AG10803 (cell line): ENCODE measurements at regions not wholly inside any gene's neighbourhood (a gene's known extent, or its start where the extent isn't known, plus 50 kb on each side); places are given as distances from the start of the nearest gene placed in this dataset.
"Not testable (repeated sequence)": the region's sequence is repeated elsewhere in the genome, so short reads cannot be mapped to it uniquely, and the experiment has no call there.

Source experiments
- DNase-seq: peaks from one replicate; pipeline ENCODE4 v3.0.0; 2010; ENCODE audit warnings: low read depth
- H3K4me3 ChIP-seq: 2 replicates; pipeline ENCODE4 v1.5.1; 2011; ENCODE audit warnings: mild to moderate bottlenecking, low read length, control low read depth
- CTCF ChIP-seq: conservative IDR thresholded peaks from 2 replicates; pipeline ENCODE4 v1.5.1; 2011; ENCODE audit warnings: mild to moderate bottlenecking, low read length, control low read depth, inconsistent platforms

DNA sequence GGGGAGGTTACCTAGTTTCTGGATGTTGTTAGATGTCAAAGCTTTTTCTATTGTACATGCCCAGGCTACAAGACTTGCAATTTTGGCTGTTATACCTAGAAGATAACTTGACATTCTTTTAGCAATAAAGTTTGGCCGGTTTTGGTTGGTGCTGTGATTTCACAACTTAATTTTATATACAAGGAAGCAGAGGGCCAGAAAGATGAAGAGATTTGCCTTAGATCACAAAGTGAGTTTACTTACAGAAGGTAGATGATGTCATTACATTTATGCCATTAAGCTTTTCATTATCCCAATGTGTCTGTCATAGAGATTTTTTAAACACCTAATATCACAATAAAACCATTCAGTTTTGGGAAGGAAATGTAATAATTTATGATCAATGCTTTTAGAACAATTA is 698.7 kb upstream of the ANO3 start:
- no peak for TF ChIP-seq CTCF
- H3K4me3 ChIP-seq, result no peak overlapping the region
- DNase-seq, result no peak

DNA sequence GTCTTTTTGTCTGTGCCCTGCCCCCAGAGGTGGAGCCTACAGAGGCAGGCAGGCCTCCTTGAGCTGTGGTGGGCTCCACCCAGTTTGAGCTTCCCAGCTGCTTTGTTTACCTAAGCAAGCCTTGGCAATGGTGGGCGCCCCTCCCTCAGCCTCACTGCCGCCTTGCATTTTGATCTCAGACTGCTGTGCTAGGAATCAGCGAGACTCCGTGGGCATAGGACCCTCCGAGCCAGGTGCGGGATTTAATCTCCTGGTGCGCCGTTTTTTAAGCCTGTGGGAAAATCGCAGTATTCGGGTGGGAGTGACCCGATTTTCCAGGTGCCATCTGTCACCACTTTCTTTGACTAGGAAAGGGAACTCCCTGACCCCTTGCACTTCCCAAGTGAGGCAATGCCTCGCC is 682.7 kb upstream of the ANO3 start:
- DNase-seq, H3K4me3 ChIP-seq: not testable (repeated sequence)

GRCh38 chr11:25650319-25650718 is 681.6 kb upstream of the ANO3 start:
- H3K4me3 ChIP-seq, result no peak overlapping the region
- no peak for DNase-seq
- no peak for TF ChIP-seq CTCF

GRCh38 chr11:25655636-25656035 is 676.3 kb upstream of the ANO3 start:
- TF ChIP-seq CTCF, result no peak
- no peak for DNase-seq
- H3K4me3 ChIP-seq, result no peak overlapping the region

- no peak overlapping the region for H3K4me3 ChIP-seq
- no peak for DNase-seq
- TF ChIP-seq CTCF, result no peak
Observed at GRCh38 chr11:25658916-25659315, 673.0 kb upstream of the ANO3 start.

DNA sequence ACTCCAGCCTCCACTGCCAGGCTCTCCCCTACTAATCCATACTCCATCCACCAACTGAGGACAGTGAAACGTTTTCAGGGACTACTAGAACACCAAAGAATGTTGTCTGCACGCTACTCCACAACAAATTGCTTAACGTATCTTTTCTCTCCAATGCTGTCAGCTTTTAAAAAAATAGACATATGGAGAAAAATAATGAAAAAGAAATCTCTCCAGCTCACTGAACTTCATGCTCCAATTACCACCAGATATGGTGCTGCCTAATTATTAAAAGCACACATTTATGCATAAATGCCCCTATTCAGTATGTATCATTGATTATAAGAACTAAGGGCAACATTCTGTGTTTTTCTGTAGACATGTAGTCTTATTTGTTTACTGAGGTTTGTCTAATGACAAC is 672.2 kb upstream of the ANO3 start:
- H3K4me3 ChIP-seq, result no peak overlapping the region
- no peak for DNase-seq
- no peak for TF ChIP-seq CTCF

GRCh38 chr11:25667871-25668270 is 664.1 kb upstream of the ANO3 start:
- H3K4me3 ChIP-seq, result no peak overlapping the region
- no peak for TF ChIP-seq CTCF
- no peak for DNase-seq

DNA sequence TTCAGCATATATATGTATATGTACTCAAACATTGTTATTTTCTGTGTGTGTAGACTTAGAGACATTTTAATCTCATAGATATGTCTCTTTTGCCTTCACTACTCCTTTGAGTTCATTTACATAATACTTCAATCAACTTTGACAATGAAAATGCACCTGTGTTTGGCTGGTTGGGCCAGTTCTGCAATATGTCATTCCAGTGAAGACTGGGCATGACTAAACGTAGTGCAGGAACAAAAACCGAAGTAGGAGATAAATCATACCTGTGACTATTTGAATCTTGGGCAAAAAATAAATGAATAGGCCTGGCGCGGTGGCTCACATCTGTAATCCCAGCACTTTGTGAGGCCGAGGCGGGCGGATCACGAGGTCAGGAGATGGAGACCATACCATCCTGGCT is 640.0 kb upstream of the ANO3 start:
- no peak for DNase-seq
- H3K4me3 ChIP-seq, result no peak overlapping the region
- no peak for TF ChIP-seq CTCF
